ENCODE measurements at regions not wholly inside any gene's neighbourhood (a gene's known extent, or its start where the extent isn't known, plus 50 kb on each side); places are given as distances from the start of the nearest gene placed in this dataset.

DNA sequence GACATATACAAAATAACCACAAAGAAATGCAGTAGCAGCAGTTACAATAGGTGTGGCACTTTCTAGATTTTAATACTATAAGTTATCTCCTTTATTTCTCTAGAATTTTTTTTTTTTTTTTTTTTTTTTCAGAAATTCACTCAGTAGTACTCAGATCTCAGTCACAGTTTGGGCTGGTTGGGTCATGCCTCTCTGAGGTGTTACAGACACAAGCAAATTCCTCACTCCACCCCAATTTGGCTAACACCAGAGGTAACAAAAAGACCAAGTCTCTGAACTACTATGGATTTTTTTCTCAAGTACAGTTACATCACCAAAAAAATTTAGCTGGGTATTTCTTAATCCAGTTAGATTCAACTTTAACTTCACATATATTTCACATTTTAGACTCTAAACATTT, 985.1 kb upstream of the LRRN3 start:
- no peak overlapping the region for H3K9ac ChIP-seq (ENCODE audit: low read length)
- TF ChIP-seq EZH2 (IDR thresholded peaks at IDR 0.05; ENCODE audit: low read length, unreplicated experiment) (no peak), EZH2phosphoT487 (IDR thresholded peaks at IDR 0.05; ENCODE audit: borderline replicate concordance, low read length) (no peak)
- TF ChIP-seq, protein P1, sequence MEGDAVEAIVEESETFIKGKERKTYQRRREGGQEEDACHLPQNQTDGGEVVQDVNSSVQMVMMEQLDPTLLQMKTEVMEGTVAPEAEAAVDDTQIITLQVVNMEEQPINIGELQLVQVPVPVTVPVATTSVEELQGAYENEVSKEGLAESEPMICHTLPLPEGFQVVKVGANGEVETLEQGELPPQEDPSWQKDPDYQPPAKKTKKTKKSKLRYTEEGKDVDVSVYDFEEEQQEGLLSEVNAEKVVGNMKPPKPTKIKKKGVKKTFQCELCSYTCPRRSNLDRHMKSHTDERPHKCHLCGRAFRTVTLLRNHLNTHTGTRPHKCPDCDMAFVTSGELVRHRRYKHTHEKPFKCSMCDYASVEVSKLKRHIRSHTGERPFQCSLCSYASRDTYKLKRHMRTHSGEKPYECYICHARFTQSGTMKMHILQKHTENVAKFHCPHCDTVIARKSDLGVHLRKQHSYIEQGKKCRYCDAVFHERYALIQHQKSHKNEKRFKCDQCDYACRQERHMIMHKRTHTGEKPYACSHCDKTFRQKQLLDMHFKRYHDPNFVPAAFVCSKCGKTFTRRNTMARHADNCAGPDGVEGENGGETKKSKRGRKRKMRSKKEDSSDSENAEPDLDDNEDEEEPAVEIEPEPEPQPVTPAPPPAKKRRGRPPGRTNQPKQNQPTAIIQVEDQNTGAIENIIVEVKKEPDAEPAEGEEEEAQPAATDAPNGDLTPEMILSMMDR (conservative IDR thresholded peaks at IDR 0.05; ENCODE audit: low read depth, low read length): no peak
- BruUV-seq (replicated peaks): no TSS peak
- H3K4me3 ChIP-seq (ENCODE audit: low read length): no peak overlapping the region
- no peak overlapping the region for H2AFZ ChIP-seq (ENCODE audit: low read length)
- intact Hi-C loops (cut with micrococcal nuclease): no loop called here
- H3K4me1 ChIP-seq (ENCODE audit: insufficient read depth, low read length): no peaks in the 10 kb centered on the region
- no peaks in the 10 kb centered on the region for H3K9me2 ChIP-seq (replicated peaks; ENCODE audit: low read length)
- no peaks in the 10 kb centered on the region for H3F3A ChIP-seq (ENCODE audit: low read length, unreplicated experiment)
- ChIA-PET CTCF (no interaction called here), POLR2A (ENCODE audit: unreplicated experiment) (no interaction called here)
- H4K20me1 ChIP-seq (ENCODE audit: low read length): no peaks in the 10 kb centered on the region
- no peak overlapping the region for H3K4me2 ChIP-seq (ENCODE audit: low read length)
- H3K27me3 ChIP-seq (ENCODE audit: low read length): no peaks in the 10 kb centered on the region
- no peak overlapping the region for H3K27ac ChIP-seq (ENCODE audit: low read length)
- no peak for ATAC-seq
- no peaks in the 10 kb centered on the region for H3K9me3 ChIP-seq (ENCODE audit: low read length)
- no peaks in the 10 kb centered on the region for H3K36me3 ChIP-seq (ENCODE audit: low read depth, low read length)
- no peaks in the 10 kb centered on the region for H3K79me2 ChIP-seq (ENCODE audit: low read length)
- DNase-seq: no peak

DNA sequence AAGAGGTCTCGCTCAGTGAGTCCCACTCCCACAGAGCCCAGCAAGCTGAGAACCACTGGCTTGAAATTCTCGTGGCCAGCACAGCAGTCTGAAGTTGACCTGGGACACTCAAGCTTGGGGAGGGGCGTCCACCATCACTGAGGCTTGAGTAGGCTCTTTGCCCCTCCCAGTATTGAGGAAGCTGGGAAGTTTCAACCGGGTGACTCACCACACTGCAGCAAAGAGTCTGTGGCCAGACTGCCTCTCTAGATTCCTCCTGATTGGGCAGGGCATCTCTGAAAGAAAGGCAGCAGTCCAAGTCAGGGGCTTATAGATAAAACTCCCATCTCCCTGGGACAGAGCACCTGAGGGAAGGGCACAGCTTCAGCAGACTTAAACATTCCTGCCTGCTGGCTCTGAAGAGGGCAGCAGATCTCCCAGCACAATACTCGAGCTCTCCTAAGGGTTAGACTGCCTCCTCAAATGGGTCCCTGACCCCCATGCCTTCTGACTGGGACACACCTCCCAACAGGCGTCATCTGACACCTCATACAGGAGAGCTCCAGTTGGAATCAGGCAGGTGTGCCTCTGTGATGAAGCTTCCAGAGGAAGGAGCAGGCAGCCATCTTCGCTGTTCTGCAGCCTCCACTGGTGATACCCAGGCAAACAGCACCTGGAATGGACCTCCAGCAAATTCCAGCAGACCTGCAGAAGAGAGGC, 970.9 kb upstream of the LRRN3 start:
- intact Hi-C loops (cut with micrococcal nuclease): no loop called here
- H2AFZ ChIP-seq (ENCODE audit: low read length): no peak overlapping the region
- no peak overlapping the region for H3K9ac ChIP-seq (ENCODE audit: low read length)
- H3K4me1 ChIP-seq (ENCODE audit: insufficient read depth, low read length): no peaks in the 10 kb centered on the region
- H3K36me3 ChIP-seq (ENCODE audit: low read depth, low read length): no peaks in the 10 kb centered on the region
- no peak overlapping the region for H3K27ac ChIP-seq (ENCODE audit: low read length)
- H3K4me3 ChIP-seq (ENCODE audit: low read length): no peak overlapping the region
- no peaks in the 10 kb centered on the region for H3K27me3 ChIP-seq (ENCODE audit: low read length)
- POLR2A ChIA-PET (ENCODE audit: unreplicated experiment): no interaction called here
- no peaks in the 10 kb centered on the region for H4K20me1 ChIP-seq (ENCODE audit: low read length)
- no peaks in the 10 kb centered on the region for H3K9me3 ChIP-seq (ENCODE audit: low read length)
- BruUV-seq (replicated peaks): no TSS peak
- H3K9me2 ChIP-seq (replicated peaks; ENCODE audit: low read length): no peaks in the 10 kb centered on the region
- ATAC-seq (peak; percentile 43; the same call in 1 of the 2 replicates), DNase-seq (peak; percentile 31)
- CTCF ChIA-PET: no interaction called here
- no peaks in the 10 kb centered on the region for H3K79me2 ChIP-seq (ENCODE audit: low read length)
- no peak for TF ChIP-seq EZH2phosphoT487 (IDR thresholded peaks at IDR 0.05; ENCODE audit: borderline replicate concordance, low read length)
- TF ChIP-seq, protein P1 (conservative IDR thresholded peaks at IDR 0.05; ENCODE audit: low read depth, low read length): no peak
- no peak for TF ChIP-seq EZH2 (IDR thresholded peaks at IDR 0.05; ENCODE audit: low read length, unreplicated experiment)
- no peak overlapping the region for H3K4me2 ChIP-seq (ENCODE audit: low read length)
- H3F3A ChIP-seq (ENCODE audit: low read length, unreplicated experiment): no peaks in the 10 kb centered on the region

DNA sequence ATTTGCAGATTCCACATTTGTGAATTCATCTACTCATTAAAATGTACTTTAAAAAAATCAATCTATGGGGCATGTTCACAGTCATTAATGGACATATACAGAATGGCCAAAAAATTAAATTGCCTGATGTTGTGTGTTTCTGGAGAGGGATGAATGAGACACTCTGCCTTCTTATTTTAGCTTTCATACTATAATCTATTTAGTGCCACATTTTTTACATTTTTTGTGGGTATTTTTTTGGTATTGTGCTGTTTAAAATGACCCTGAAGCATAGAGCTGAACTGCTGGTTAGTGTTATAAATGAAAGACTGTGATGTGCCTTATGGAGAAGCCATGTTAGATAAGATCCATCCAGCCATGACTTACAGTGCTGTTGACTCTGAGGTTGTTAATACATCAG, 961.8 kb upstream of the LRRN3 start:
- H2AFZ ChIP-seq (ENCODE audit: low read length): no peak overlapping the region
- no peak overlapping the region for H3K4me3 ChIP-seq (ENCODE audit: low read length)
- H3K9me3 ChIP-seq (ENCODE audit: low read length): no peaks in the 10 kb centered on the region
- CTCF ChIA-PET: no interaction called here
- H3K79me2 ChIP-seq (ENCODE audit: low read length): no peaks in the 10 kb centered on the region
- H3K9me2 ChIP-seq (replicated peaks; ENCODE audit: low read length): no peaks in the 10 kb centered on the region
- H3K4me2 ChIP-seq (ENCODE audit: low read length): no peak overlapping the region
- H3K9ac ChIP-seq (ENCODE audit: low read length): no peak overlapping the region
- H3K27me3 ChIP-seq (ENCODE audit: low read length): no peaks in the 10 kb centered on the region
- TF ChIP-seq EZH2phosphoT487 (IDR thresholded peaks at IDR 0.05; ENCODE audit: borderline replicate concordance, low read length) (no peak), EZH2 (IDR thresholded peaks at IDR 0.05; ENCODE audit: low read length, unreplicated experiment) (no peak)
- TF ChIP-seq, protein P1 (conservative IDR thresholded peaks at IDR 0.05; ENCODE audit: low read depth, low read length): no peak
- no peaks in the 10 kb centered on the region for H3F3A ChIP-seq (ENCODE audit: low read length, unreplicated experiment)
- no peaks in the 10 kb centered on the region for H3K4me1 ChIP-seq (ENCODE audit: insufficient read depth, low read length)
- no peaks in the 10 kb centered on the region for H4K20me1 ChIP-seq (ENCODE audit: low read length)
- BruUV-seq (replicated peaks): no TSS peak
- ATAC-seq (no peak), DNase-seq (no peak)
- intact Hi-C loops (cut with micrococcal nuclease): no loop called here
- POLR2A ChIA-PET (ENCODE audit: unreplicated experiment): no interaction called here
- no peak overlapping the region for H3K27ac ChIP-seq (ENCODE audit: low read length)
- no peaks in the 10 kb centered on the region for H3K36me3 ChIP-seq (ENCODE audit: low read depth, low read length)

Measured in PC-3 (cell line).